ENCODE measurements at regions not wholly inside any gene's neighbourhood (a gene's known extent, or its start where the extent isn't known, plus 50 kb on each side); places are given as distances from the start of the nearest gene placed in this dataset.

- no peak for DNase-seq (ENCODE audit: low spot score)
Measured at GRCh38 chr12:127358888-127359287, 908.1 kb upstream of the TMEM132C start.

GRCh38 chr12:127360580-127360979, 906.4 kb upstream of the TMEM132C start:
- DNase-seq (ENCODE audit: low spot score), result no peak

GRCh38 chr12:127362121-127362520, 904.8 kb upstream of the TMEM132C start:
- DNase-seq (ENCODE audit: low spot score), result no peak

- DNase-seq (ENCODE audit: low spot score), result no peak
Measured at GRCh38 chr12:127363392-127363791, 903.6 kb upstream of the TMEM132C start.

GRCh38 chr12:127373559-127373958, 893.4 kb upstream of the TMEM132C start:
- DNase-seq (ENCODE audit: low spot score), result no peak

GRCh38 chr12:127374447-127374846, 892.5 kb upstream of the TMEM132C start:
- DNase-seq (ENCODE audit: low spot score), result no peak

GRCh38 chr12:127381043-127381668, 885.8 kb upstream of the TMEM132C start:
- DNase-seq (ENCODE audit: low spot score), result peak; percentile 44

GRCh38 chr12:127381681-127382080, 885.3 kb upstream of the TMEM132C start:
- DNase-seq (ENCODE audit: low spot score), result no peak

DNA sequence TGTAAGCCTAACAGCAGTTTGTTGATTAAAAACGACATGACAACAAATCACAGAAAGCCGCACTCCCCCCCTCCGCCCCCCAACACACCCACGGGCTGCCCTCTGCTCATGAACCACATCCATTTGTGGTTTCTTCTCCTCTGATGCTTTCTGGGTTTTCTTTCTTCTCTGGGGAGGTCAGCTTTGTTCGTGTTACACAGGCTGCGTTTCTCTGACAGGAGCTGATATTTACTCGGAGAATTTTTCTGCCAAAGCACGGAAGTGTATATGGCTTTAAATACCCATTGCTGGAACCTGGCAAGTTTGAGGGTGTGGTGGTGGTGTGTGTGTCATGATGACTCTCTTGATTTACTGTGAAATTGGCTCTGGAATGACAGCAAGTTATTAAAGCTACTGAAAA, 883.7 kb upstream of the TMEM132C start:
- DNase-seq (ENCODE audit: low spot score), result no peak

- DNase-seq (ENCODE audit: low spot score), result no peak
Measured at GRCh38 chr12:127386723-127387122, 880.2 kb upstream of the TMEM132C start.

DNA sequence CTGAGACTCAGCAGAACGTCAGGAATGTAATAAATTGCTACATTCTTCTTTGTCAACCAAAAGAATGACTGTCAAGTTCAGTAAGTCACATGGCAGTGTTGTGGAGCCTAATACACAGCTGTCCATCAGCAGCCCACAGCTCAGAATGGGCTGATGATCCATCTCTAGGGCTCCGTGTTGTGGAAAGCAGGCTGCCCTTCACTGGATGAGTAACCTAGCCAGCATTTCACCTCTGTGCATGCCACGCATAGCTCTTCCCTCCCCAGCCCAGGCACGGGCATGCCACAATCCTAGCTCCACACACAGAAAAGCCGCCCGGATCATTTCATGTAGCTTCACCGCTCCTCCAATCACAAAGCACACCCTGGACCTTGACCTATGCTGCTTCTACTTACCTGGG, 878.0 kb upstream of the TMEM132C start:
- DNase-seq (ENCODE audit: low spot score), result no peak

DNA sequence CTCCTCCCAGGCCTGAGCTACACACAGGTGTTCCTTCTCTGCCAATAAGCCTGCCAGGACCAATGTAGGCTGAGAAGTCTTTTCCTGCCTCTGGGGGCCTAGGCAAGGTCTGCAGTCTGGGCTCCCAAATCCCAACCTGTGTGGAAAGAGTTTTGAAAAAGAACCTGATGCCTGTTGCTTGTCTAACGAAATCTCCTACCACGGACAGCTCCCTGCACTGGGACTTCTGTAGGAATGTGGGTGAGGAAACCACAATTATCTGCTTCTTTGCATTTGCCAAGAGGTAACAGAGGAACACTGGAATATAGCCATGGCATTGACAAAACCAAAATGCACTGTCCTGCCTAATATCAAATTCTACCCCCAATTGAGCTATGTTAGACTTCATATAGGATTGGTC, 877.0 kb upstream of the TMEM132C start:
- no peak for DNase-seq (ENCODE audit: low spot score)

DNA sequence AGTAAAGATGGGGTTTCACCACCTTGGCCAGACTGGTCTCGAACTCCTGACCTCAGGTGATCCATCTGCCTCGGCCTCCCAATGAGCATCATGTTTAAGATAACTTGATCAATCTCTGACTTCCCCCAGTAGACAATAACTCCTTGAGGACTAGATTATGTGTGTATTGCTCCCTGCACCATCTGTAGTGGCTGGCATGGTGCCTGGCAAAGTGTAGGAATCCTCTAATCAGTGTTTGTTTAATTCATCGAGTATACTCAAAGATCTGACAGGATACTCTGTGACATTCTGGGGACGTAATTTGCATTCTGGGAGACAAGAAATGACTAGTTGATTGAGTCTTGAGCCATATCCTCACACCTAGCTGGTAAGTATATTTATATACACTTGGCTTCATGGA, 873.5 kb upstream of the TMEM132C start:
- no peak for DNase-seq (ENCODE audit: low spot score)

DNA sequence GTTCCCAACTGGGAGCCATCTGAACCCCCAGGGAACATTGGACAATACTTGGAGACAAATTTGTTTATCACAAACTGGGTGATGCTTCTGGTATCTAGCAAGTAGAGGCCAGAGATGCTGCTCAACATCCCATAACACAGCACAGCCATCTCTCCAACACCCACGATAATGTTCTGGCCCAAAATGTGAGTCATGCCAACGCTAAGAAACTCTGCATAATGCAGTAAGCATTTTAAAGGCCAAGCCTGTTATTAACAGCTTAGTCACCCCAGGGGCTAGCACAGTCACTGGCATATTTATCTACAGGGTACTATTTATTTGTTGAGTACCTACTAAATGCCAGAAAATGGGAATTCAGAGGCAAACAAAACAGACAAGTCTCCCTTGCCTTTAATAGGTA, 873.1 kb upstream of the TMEM132C start:
- DNase-seq (ENCODE audit: low spot score), result no peak

DNA sequence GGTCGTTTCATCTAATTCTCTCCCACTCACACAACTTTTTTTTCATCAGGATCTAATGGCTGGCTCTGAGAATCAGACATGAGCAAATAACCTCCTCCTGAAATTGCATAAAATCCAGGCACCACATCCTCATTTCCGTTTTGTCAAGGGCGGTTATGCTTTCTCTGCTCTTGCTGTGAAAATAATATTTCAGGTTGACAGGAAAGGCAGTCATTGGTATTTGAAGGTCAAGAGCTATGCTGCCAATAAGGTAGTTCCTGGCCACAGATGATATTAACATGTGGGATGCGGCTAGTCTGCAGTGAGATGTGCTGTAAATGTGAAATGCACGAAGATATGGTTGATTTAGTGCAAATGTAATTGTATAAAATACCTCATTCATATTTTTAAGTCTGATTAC, 870.2 kb upstream of the TMEM132C start:
- DNase-seq (ENCODE audit: low spot score), result no peak

DNA sequence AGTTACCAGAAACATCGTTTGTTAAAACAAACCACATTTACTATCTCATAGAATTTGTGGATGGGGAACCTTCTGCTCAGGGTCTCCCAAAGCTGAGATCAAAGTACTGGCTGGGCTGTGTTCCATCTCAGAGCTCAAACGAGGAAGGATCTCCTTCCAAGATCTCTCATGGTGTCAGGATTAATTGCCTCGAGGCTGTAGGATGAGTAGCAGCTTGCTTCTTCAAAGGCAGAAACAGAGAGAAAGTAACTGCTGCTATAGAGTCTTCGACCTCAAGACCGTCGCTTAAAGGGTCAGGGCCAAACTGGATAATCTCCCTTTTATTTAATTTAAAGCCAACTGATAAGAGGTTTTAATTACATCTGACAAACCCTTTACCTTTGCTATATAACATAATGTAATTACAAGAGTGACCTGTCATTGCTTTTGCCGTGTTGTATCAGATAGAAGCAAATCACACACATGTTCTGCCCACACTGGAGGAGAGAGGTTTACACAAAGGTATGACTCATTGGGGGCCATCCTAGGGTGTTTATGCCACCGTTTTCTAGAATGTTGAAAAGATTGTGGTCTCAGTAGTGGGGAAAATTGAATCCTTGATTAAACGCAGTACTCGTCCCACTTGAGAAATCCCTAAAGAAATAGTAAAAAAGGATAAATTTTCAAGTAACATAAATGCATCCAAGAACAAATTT, 868.8 kb upstream of the TMEM132C start:
- DNase-seq (ENCODE audit: low spot score), result no peak

GRCh38 chr12:127399451-127399850, 867.5 kb upstream of the TMEM132C start:
- DNase-seq (ENCODE audit: low spot score), result no peak

- no peak for DNase-seq (ENCODE audit: low spot score)
Measured at GRCh38 chr12:127400221-127400620, 866.7 kb upstream of the TMEM132C start.

DNA sequence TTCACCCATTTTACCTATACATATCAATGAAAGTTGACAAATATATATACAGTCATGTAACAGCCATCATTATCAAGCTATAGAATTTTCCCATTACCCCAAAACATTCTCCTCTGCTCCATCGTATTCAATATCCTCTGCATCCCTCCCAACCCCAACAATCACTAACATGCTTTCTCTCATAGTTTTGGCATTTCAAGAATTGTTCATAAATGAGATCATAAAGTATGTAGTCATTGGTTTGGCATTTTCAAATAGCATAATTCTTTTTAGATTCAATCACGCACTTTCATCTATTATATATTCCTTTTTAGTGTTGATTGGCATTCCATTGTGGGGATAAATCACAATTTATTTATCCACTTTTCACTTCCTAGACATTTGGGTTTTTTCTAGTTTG, 866.0 kb upstream of the TMEM132C start:
- DNase-seq (ENCODE audit: low spot score), result no peak

DNA sequence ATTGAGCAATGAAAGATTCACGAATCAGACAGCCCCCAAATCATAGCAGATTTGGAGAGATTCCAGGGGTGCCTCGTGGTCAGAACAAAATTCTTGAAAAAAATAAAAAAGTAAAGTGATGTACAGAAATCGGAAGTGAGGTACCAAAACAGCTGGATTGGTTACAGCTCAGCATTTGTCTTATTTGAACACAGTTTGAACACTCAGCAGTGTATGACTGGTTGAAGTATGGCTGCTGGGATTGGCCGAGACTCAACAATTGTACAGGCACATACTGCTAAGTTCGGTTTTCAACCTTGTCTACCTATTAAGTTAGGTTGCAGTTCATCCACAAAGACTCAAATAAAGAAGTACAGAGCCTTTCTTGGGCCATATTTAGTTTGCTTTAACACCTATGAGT, 865.4 kb upstream of the TMEM132C start:
- DNase-seq (ENCODE audit: low spot score), result no peak

DNA sequence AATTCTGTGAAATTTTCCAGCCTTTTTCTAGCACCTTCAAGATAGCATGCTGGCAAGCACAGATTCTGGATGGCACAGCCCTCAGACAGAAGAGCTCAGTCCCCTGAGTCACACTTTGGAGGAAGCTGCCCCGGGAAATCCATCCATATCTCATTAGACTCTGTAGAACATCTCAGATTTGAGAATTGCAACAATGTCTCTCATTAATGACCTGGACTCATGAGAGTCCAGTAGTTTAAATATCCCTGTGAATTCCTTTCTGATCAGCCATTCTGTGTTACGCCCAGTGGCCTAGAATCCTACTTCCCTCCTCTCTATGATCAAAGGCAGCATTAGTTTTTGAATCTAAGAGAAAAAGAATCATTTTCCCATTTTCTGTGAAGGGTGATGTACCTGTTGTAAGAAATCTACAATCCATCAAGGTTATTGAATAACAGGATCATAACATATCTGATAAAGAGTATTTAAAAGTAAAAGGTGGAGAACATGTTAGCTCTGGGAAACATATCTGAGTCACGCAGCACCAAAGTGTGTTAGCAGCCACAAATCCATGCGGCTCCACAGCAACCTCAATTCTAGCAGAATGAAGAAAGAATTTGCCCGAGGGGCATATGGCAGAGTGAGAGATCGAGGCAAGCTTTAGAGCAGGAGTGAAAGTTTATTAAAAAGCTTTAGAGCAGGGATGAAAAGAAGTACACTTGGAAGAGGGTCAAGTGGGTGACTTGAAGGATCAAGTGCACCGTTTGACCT, 855.6 kb upstream of the TMEM132C start:
- no peak for DNase-seq (ENCODE audit: low spot score)

DNA sequence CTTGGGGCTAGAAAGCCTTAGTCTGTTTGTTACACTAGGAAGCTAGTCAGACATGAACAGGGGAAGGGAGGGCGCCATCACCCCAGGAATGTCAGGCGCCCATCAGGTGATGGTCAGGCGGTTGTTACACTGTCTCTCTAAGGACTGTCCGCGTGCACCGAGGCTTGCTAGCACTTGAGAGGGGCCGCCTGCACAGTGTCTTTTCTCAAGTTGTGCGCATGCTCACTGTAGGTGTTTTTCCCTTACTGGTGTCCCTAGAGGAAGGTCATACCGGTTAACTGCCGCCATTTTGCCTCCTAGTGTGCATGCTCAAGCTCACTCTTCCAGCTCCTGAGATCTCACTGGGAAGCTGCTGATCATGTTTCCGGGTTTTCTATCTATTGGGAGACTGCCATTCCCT, 855.0 kb upstream of the TMEM132C start:
- no peak for DNase-seq (ENCODE audit: low spot score)

GRCh38 chr12:127412866-127413265, 854.1 kb upstream of the TMEM132C start:
- no peak for DNase-seq (ENCODE audit: low spot score)
